SK-N-SH (cell line): ENCODE measurements at regions not wholly inside any gene's neighbourhood (a gene's known extent, or its start where the extent isn't known, plus 50 kb on each side); places are given as distances from the start of the nearest gene placed in this dataset.

Experiments
- CTCF ChIA-PET: fragments of 300-600, 350-600 bp; formaldehyde crosslinking; extraction: SDS; loops from one replicate; lab custom pipeline; 2021; lab: Yijun Ruan, JAX
- POLR2A ChIA-PET: fragments of 350-600 bp; sonication (Branson Sonifier 250); formaldehyde crosslinking; extraction: SDS; loops from one replicate; lab custom pipeline; 2020; ENCODE audit warnings: antibody characterized with exemption, inconsistent platforms; lab: Yijun Ruan, JAX
- DNase-seq: peaks from one replicate; pipeline ENCODE4 v3.0.0; 2012
- H2AFZ ChIP-seq: fragments of 200-600 bp; sonication (generic); 2 replicates; pipeline ENCODE4 v1.8.1; 2016; ENCODE audit warnings: antibody characterized with exemption, mild to moderate bottlenecking, low read depth
- H3F3A ChIP-seq: fragments of 200-600 bp; sonication (generic); replicated peaks from 2 replicates; pipeline ENCODE3; 2016; ENCODE audit warnings: antibody characterized with exemption, mild to moderate bottlenecking; ENCODE audit not compliant: insufficient read depth
- H3K27ac ChIP-seq, 2 experiments: fragments of 200-500 bp in 1 of 2; fragments of 200-600 bp in 1 of 2; sonication (Bioruptor generic) in 1 of 2; sonication (generic), shearing (Covaris generic) in 1 of 2; 2 replicates each; pipeline versions ENCODE4 v1.5.1 to v1.6.1; 2014 to 2016; ENCODE audit warnings: low read depth in 2 of 2, inconsistent platforms in 1 of 2, low read length in 1 of 2, mild to moderate bottlenecking in 1 of 2, mixed read lengths in 1 of 2
- H3K27me3 ChIP-seq: fragments of 200-600 bp; sonication (generic), shearing (Covaris generic); 2 replicates; pipeline ENCODE4 v1.6.1; 2016; ENCODE audit warnings: mixed run types; ENCODE audit not compliant: insufficient read depth
- H3K36me3 ChIP-seq, 2 experiments: fragments of 200-500 bp in 1 of 2; fragments of 200-600 bp in 1 of 2; sonication (Bioruptor generic) in 1 of 2; sonication (generic) in 1 of 2; replicated peaks in 1 of 2; 2 replicates each; pipeline versions ENCODE3 to v1.5.1; 2014 to 2016; ENCODE audit warnings: low read length in 1 of 2, mild to moderate bottlenecking in 1 of 2; ENCODE audit not compliant: insufficient read depth in 2 of 2, control insufficient read depth in 1 of 2
- H3K4me1 ChIP-seq, 2 experiments: fragments of 200-500 bp in 1 of 2; fragments of 200-600 bp in 1 of 2; sonication (Bioruptor generic) in 1 of 2; sonication (generic), shearing (Covaris generic) in 1 of 2; 2 replicates each; pipeline versions ENCODE4 v1.5.1 to v1.6.1; 2014 to 2016; ENCODE audit warnings: low read depth in 1 of 2, low read length in 1 of 2, mixed run types in 1 of 2; ENCODE audit not compliant: insufficient read depth in 2 of 2, control insufficient read depth in 1 of 2
- H3K4me2 ChIP-seq: fragments of 200-600 bp; sonication (generic), shearing (Covaris generic); 2 replicates; pipeline ENCODE4 v1.6.1; 2017; ENCODE audit warnings: mixed run types
- H3K4me3 ChIP-seq, 2 experiments: fragments of 200-500 bp in 1 of 2; fragments of 200-600 bp in 1 of 2; sonication (Bioruptor generic) in 1 of 2; sonication (generic), shearing (Covaris generic) in 1 of 2; 2 replicates each; pipeline versions ENCODE4 v1.5.1 to v1.8.1; 2014 to 2016; ENCODE audit warnings: low read depth in 2 of 2, inconsistent platforms in 1 of 2, low read length in 1 of 2, mild to moderate bottlenecking in 1 of 2, mixed read lengths in 1 of 2, moderate library complexity in 1 of 2
- H3K79me2 ChIP-seq: fragments of 200-600 bp; sonication (generic); 2 replicates; pipeline ENCODE4 v1.8.1; 2017; ENCODE audit warnings: mild to moderate bottlenecking; ENCODE audit not compliant: insufficient read depth
- H3K9ac ChIP-seq: fragments of 200-600 bp; sonication (generic); 2 replicates; pipeline ENCODE4 v1.6.1; 2017; ENCODE audit warnings: mixed run types
- H3K9me2 ChIP-seq: fragments of 200-600 bp; sonication (generic); 2 replicates; pipeline ENCODE4 v1.6.1; 2017; ENCODE audit warnings: mixed run types
- H3K9me3 ChIP-seq: fragments of 200-600 bp; sonication (generic); 2 replicates; pipeline ENCODE4 v1.6.1; 2017; ENCODE audit warnings: mixed run types, mild to moderate bottlenecking, moderate library complexity
- H4K20me1 ChIP-seq: fragments of 200-600 bp; sonication (generic); 2 replicates; pipeline ENCODE4 v1.6.1; 2017; ENCODE audit warnings: mild to moderate bottlenecking, mixed run types; ENCODE audit not compliant: insufficient read depth
- ELF1 ChIP-seq: IDR thresholded peaks from 2 replicates; pipeline ENCODE4 v1.4.0; 2012
- EZH2phosphoT487 ChIP-seq: fragments of 200-600 bp; sonication (generic); IDR thresholded peaks from 2 replicates; pipeline ENCODE4 v1.6.1; 2017; ENCODE audit warnings: low read depth, mixed run types, mild to moderate bottlenecking, antibody characterized with exemption, moderate library complexity, borderline replicate concordance
- FOSL2 ChIP-seq: IDR thresholded peaks from 2 replicates; pipeline ENCODE4 v1.4.0; 2012; ENCODE audit warnings: low read depth, mild to moderate bottlenecking, moderate library complexity, borderline replicate concordance
- FOXM1 ChIP-seq: IDR thresholded peaks from 2 replicates; pipeline ENCODE4 v1.4.0; 2012; ENCODE audit warnings: low read depth, mild to moderate bottlenecking
- GABPA ChIP-seq: IDR thresholded peaks from 2 replicates; pipeline ENCODE4 v1.4.0; 2012; ENCODE audit warnings: low read depth, mild to moderate bottlenecking
- MEF2A ChIP-seq: IDR thresholded peaks from 2 replicates; pipeline ENCODE4 v1.4.0; 2012; ENCODE audit warnings: low read depth, borderline replicate concordance
- NFIC ChIP-seq: IDR thresholded peaks from 2 replicates; pipeline ENCODE4 v1.4.0; 2012; ENCODE audit warnings: borderline replicate concordance
- NRF1 ChIP-seq: IDR thresholded peaks from 2 replicates; pipeline ENCODE4 v1.6.1; 2012; ENCODE audit warnings: low read depth, mild to moderate bottlenecking, low read length
- POLR2AphosphoS5 ChIP-seq: IDR thresholded peaks from 2 replicates; pipeline ENCODE4 v1.6.1; 2012; ENCODE audit warnings: low read depth, low read length
- RCOR1 ChIP-seq: fragments of 150-350 bp; IDR thresholded peaks from 2 replicates; pipeline ENCODE4 v1.6.1; 2017; ENCODE audit warnings: antibody characterized with exemption, low read length
- REST ChIP-seq: IDR thresholded peaks from 2 replicates; pipeline ENCODE4 v1.6.1; 2012; ENCODE audit warnings: mild to moderate bottlenecking, low read depth, low read length, moderate library complexity
- RFX5 ChIP-seq: IDR thresholded peaks from 2 replicates; pipeline ENCODE4 v1.6.1; 2012; ENCODE audit warnings: mild to moderate bottlenecking, improper control_type of control experiment, low read length
- RXRA ChIP-seq: IDR thresholded peaks from 2 replicates; pipeline ENCODE4 v1.4.0; 2012; ENCODE audit warnings: low read depth, mild to moderate bottlenecking, borderline replicate concordance
- SMC3 ChIP-seq: IDR thresholded peaks from 2 replicates; pipeline ENCODE4 v1.6.1; 2012; ENCODE audit warnings: low read depth, low read length, improper control_type of control experiment
- TEAD4 ChIP-seq: IDR thresholded peaks from 2 replicates; pipeline ENCODE4 v1.4.0; 2012; ENCODE audit warnings: mild to moderate bottlenecking, borderline replicate concordance; ENCODE audit not compliant: insufficient read depth
- YY1 ChIP-seq: IDR thresholded peaks from 2 replicates; pipeline ENCODE4 v1.4.0; 2012; ENCODE audit warnings: low read depth, mild to moderate bottlenecking
- WGBS: methylation state at CpG from one replicate; pipeline ENCODE4 v1.1.6; 2017; ENCODE audit warnings: low lambda C conversion rate; 5-methylcytosine and 5-hydroxymethylcytosine counted together
- TF ChIP-seq, protein P1 (sequence below): IDR thresholded peaks from 2 replicates; pipeline ENCODE4; 2012
- TF ChIP-seq, protein P2 (sequence below): IDR thresholded peaks from 2 replicates; pipeline ENCODE4 v1.4.0; 2012; ENCODE audit warnings: low read depth
- TF ChIP-seq, protein P3 (sequence below): IDR thresholded peaks from 2 replicates; pipeline ENCODE4 v1.4.0; 2012; ENCODE audit warnings: low read depth, borderline replicate concordance

DNA sequence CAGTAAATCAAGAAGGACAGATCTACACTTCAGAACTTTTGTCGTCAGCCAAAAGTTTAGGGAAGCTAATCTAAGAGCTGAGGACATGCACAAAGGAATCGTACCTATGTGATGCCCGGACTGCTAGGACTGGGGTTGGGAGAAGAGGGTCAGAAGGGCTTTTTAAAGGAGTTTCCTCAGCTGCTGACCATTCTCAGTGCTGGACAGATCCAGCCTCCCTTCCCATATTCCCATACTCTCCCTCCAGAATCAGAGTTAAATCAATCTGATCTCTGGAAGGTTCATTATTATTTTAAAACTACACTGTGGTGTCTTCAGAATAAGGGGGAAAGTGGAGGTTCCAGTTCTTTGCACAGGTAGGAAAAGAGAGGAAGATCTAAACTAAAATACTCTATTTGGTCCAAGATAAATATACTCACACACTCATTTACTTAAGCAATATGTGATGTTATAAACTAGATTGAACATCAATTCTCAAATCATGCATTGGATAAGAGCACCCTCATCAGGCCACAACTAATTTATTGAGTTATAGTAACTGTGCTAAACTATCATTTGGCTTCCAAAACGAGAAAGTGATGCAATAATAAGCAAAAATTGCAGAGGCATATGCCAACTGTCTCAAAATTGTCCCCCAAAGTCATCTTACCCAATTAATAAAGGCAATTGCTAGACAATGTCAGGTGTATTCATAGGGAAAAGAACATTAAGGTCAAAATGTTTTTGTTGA lies 124.7 kb downstream of the HNRNPD start:
- Histone ChIP-seq H3K9ac (no peak overlapping the region), H2AFZ (no peak overlapping the region), H3K36me3 (no peaks in the 10 kb centered on the region), H3K9me3 (no peaks in the 10 kb centered on the region), H3K27me3 (no peaks in the 10 kb centered on the region; the same call in 1 of the 2 replicates), H3K4me3 (no peak overlapping the region), H4K20me1 (no peaks in the 10 kb centered on the region; the same call in 1 of the 2 replicates), H3K79me2 (no peaks in the 10 kb centered on the region), H3F3A (no peaks in the 10 kb centered on the region), H3K27ac (no peak overlapping the region), H3K9me2 (no peaks in the 10 kb centered on the region), H3K4me1 (no peaks in the 10 kb centered on the region), H3K4me2 (no peak overlapping the region)
- WGBS: 3% methylated on average over 4 of the region's 4 CpGs
- no peak for DNase-seq
- POLR2A ChIA-PET: no interaction called here
- TF ChIP-seq FOSL2 (no peak), REST (0 out of 2 replicates have a peak, but pooled peaks have one; percentile 20)
- CTCF ChIA-PET: no interaction called here

- H3F3A ChIP-seq: no peaks in the 10 kb centered on the region
- no peaks in the 10 kb centered on the region; the same call in 1 of the 2 replicates for H3K27me3 ChIP-seq
- no peak overlapping the region for H3K4me2 ChIP-seq
- DNase-seq: no peak
- no peak overlapping the region for H3K4me3 ChIP-seq
- ChIA-PET POLR2A (no interaction called here), CTCF (interaction anchor here (1.8 kb wide), 1 partner anchor 21 kb away, joined by 6 read pairs; no protein-coding TSS in a partner anchor)
- H3K27ac ChIP-seq: no peak overlapping the region
- H3K9ac ChIP-seq: no peak overlapping the region
- 0% methylated on average over 1 of the region's 1 CpG for WGBS
- H2AFZ ChIP-seq: no peak overlapping the region
- H4K20me1 ChIP-seq: no peaks in the 10 kb centered on the region
- H3K79me2 ChIP-seq: no peaks in the 10 kb centered on the region
- no peaks in the 10 kb centered on the region for H3K4me1 ChIP-seq
- H3K9me2 ChIP-seq: no peaks in the 10 kb centered on the region
- no peaks in the 10 kb centered on the region for H3K9me3 ChIP-seq
- no peaks in the 10 kb centered on the region for H3K36me3 ChIP-seq
- TF ChIP-seq, protein P1, sequence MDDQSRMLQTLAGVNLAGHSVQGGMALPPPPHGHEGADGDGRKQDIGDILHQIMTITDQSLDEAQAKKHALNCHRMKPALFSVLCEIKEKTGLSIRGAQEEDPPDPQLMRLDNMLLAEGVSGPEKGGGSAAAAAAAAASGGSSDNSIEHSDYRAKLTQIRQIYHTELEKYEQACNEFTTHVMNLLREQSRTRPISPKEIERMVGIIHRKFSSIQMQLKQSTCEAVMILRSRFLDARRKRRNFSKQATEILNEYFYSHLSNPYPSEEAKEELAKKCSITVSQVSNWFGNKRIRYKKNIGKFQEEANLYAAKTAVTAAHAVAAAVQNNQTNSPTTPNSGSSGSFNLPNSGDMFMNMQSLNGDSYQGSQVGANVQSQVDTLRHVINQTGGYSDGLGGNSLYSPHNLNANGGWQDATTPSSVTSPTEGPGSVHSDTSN: no peak
- TF ChIP-seq RCOR1 (no peak), RFX5 (no peak), EZH2phosphoT487 (no peak), ELF1 (no peak), TEAD4 (no peak), NRF1 (no peak), SMC3 (no peak), REST (no peak), RXRA (no peak), FOXM1 (no peak), MEF2A (no peak), GABPA (no peak), NFIC (no peak), YY1 (no peak), POLR2AphosphoS5 (no peak)
- TF ChIP-seq, protein P2, sequence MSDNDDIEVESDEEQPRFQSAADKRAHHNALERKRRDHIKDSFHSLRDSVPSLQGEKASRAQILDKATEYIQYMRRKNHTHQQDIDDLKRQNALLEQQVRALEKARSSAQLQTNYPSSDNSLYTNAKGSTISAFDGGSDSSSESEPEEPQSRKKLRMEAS: no peak
- TF ChIP-seq, protein P3, sequence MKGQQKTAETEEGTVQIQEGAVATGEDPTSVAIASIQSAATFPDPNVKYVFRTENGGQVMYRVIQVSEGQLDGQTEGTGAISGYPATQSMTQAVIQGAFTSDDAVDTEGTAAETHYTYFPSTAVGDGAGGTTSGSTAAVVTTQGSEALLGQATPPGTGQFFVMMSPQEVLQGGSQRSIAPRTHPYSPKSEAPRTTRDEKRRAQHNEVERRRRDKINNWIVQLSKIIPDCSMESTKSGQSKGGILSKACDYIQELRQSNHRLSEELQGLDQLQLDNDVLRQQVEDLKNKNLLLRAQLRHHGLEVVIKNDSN: no peak
Measured at GRCh38 chr4:82247629-82248028, 126.2 kb downstream of the HNRNPD start.
